Endothelial cell of umbilical vein (primary cell): ENCODE measurements at regions not wholly inside any gene's neighbourhood (a gene's known extent, or its start where the extent isn't known, plus 50 kb on each side); places are given as distances from the start of the nearest gene placed in this dataset.

Experiments
- BruUV-seq: library from RNA; stranded (reverse); fragments of 400-500 nt; replicated peaks from 2 replicates; lab custom pipeline; 2021; lab: Mats Ljungman, UMichigan
- CTCF ChIA-PET: fragments of 300-600, 350-600 bp; sonication (Branson Sonifier 250); formaldehyde crosslinking; loops from one replicate; lab custom pipeline; 2021; ENCODE audit warnings: antibody characterized with exemption, inconsistent platforms; lab: Charles Lee
- POLR2A ChIA-PET: fragments of 300-600, 350-600 bp; sonication (Branson Sonifier 250); formaldehyde crosslinking; loops from one replicate; lab custom pipeline; 2021; ENCODE audit warnings: antibody characterized with exemption, inconsistent platforms; lab: Charles Lee
- DNase-seq: peaks from one replicate; pipeline ENCODE4 v3.0.0-alpha.2; 2011; ENCODE audit warnings: low read depth, low spot score
- FAIRE-seq: peaks from 2 replicates; lab custom pipeline; 2011; peaks lifted over from hg19 to GRCh38; lab: Jason Lieb, UNC
- H2AFZ ChIP-seq: 2 replicates; pipeline ENCODE4 v1.6.0; 2012; ENCODE audit warnings: low read depth, low read length, control low read depth, inconsistent platforms
- H3K27ac ChIP-seq: 2 replicates; pipeline ENCODE4 v1.5.1; 2011; ENCODE audit warnings: low read depth, mild to moderate bottlenecking, control low read depth, low read length, moderate library complexity; ENCODE audit not compliant: insufficient read depth
- H3K27me3 ChIP-seq, 2 experiments: 2 replicates each; pipeline versions ENCODE4 v1.6.0 to v1.6.1; 2011; ENCODE audit warnings: low read length in 2 of 2, mixed read lengths in 1 of 2; ENCODE audit not compliant: control insufficient read depth in 2 of 2, insufficient read depth in 2 of 2
- H3K36me3 ChIP-seq, 2 experiments: 2 replicates in 1 of 2; 3 replicates in 1 of 2; pipeline ENCODE4 v1.5.1; 2011; ENCODE audit warnings: low read length in 2 of 2, mild to moderate bottlenecking in 1 of 2, moderate library complexity in 1 of 2; ENCODE audit not compliant: control insufficient read depth in 2 of 2, insufficient read depth in 2 of 2; ENCODE audit errors: extremely low read depth in 1 of 2
- H3K4me1 ChIP-seq: 3 replicates; pipeline ENCODE4 v1.5.1; 2011; ENCODE audit warnings: mild to moderate bottlenecking, low read length; ENCODE audit not compliant: control insufficient read depth, insufficient read depth; ENCODE audit errors: extremely low read depth
- H3K4me2 ChIP-seq: 2 replicates; pipeline ENCODE4 v1.6.1; 2011; ENCODE audit warnings: low read length, control low read depth, mixed read lengths; ENCODE audit not compliant: insufficient read depth
- H3K4me3 ChIP-seq, 3 experiments: fragments of 200-600 bp in 1 of 3; sonication (generic), shearing (Covaris generic) in 1 of 3; replicated peaks in 1 of 3; 2 replicates each; pipeline ENCODE4 v1.5.1; 2011 to 2016; ENCODE audit warnings: control low read depth in 3 of 3, low read length in 3 of 3, mild to moderate bottlenecking in 2 of 3, inconsistent platforms in 1 of 3, low read depth in 1 of 3, moderate library complexity in 1 of 3; ENCODE audit not compliant: insufficient read depth in 1 of 3
- H3K79me2 ChIP-seq: 2 replicates; pipeline ENCODE4 v1.6.0; 2012; ENCODE audit warnings: low read length, inconsistent platforms; ENCODE audit not compliant: control insufficient read depth, insufficient read depth
- H3K9ac ChIP-seq: replicated peaks from 2 replicates; pipeline ENCODE3; 2011; ENCODE audit warnings: low read length, control low read depth; ENCODE audit not compliant: insufficient read depth; ENCODE audit errors: extremely low read depth
- H3K9me1 ChIP-seq: replicated peaks from 3 replicates; pipeline ENCODE4 v1.6.0; 2011; ENCODE audit warnings: mild to moderate bottlenecking, low read length; ENCODE audit not compliant: control insufficient read depth, insufficient read depth; ENCODE audit errors: extremely low read depth
- H3K9me3 ChIP-seq: replicated peaks from 2 replicates; pipeline ENCODE4 v1.5.1; 2012; ENCODE audit warnings: low read length, inconsistent platforms; ENCODE audit not compliant: control insufficient read depth, insufficient read depth
- H4K20me1 ChIP-seq: replicated peaks from 2 replicates; pipeline ENCODE3; 2011; ENCODE audit warnings: mild to moderate bottlenecking, low read length; ENCODE audit not compliant: control insufficient read depth, insufficient read depth; ENCODE audit errors: extremely low read depth
- CTCF ChIP-seq, 2 donors: IDR thresholded peaks; 1 replicate in 1 of 2; 2 replicates in 1 of 2; pipeline ENCODE4 v1.5.1; 2011; ENCODE audit warnings: low read length in 2 of 2, mild to moderate bottlenecking in 2 of 2, moderate library complexity in 2 of 2, control low read depth in 1 of 2, inconsistent platforms in 1 of 2, low read depth in 1 of 2; ENCODE audit not compliant: insufficient read depth in 1 of 2; ENCODE audit errors: extremely low read depth in 1 of 2
- EZH2 ChIP-seq: IDR thresholded peaks from 2 replicates; pipeline ENCODE4 v1.6.1; 2012; ENCODE audit warnings: borderline replicate concordance, low read depth, mild to moderate bottlenecking, moderate library complexity, low read length, inconsistent platforms; ENCODE audit not compliant: severe bottlenecking
- FOS ChIP-seq: IDR thresholded peaks from 2 replicates; pipeline ENCODE4 v1.6.1; 2011; ENCODE audit warnings: mild to moderate bottlenecking, low read length, moderate library complexity, borderline replicate concordance; ENCODE audit not compliant: insufficient read depth
- GATA2 ChIP-seq: IDR thresholded peaks from 2 replicates; pipeline ENCODE4 v1.7.0; 2011; ENCODE audit warnings: low read depth, mild to moderate bottlenecking, moderate library complexity, mixed read lengths, low read length; ENCODE audit not compliant: insufficient read length, insufficient read depth
- JUN ChIP-seq: IDR thresholded peaks from 2 replicates; pipeline ENCODE4 v1.6.1; 2011; ENCODE audit warnings: borderline replicate concordance, low read depth; ENCODE audit not compliant: insufficient read length, insufficient read depth
- MAX ChIP-seq: IDR thresholded peaks from 2 replicates; pipeline ENCODE4 v1.6.1; 2011; ENCODE audit not compliant: insufficient read depth, insufficient read length
- MYC ChIP-seq: IDR thresholded peaks from one replicate; pipeline ENCODE4 v1.6.1; 2011; ENCODE audit warnings: mild to moderate bottlenecking, low read depth, low read length
- POLR2A ChIP-seq: IDR thresholded peaks from 2 replicates; pipeline ENCODE4 v1.6.1; 2012; ENCODE audit warnings: low read depth, mild to moderate bottlenecking, control low read depth, low read length
- POLR2AphosphoS5 ChIP-seq: IDR thresholded peaks from 2 replicates; pipeline ENCODE4 v1.6.1; 2012; ENCODE audit warnings: low read depth, mild to moderate bottlenecking, control low read depth, low read length, moderate library complexity; ENCODE audit not compliant: insufficient read depth
- dilution Hi-C: fragments of 300-500 bp; cut with MboI; formaldehyde crosslinking; loops from one replicate; pipeline ENCODE4 v1.15.0; 2019; ENCODE audit warnings: low sequenced_read_pairs; ENCODE audit not compliant: extremely low pct_ligation_motif_present
- intact Hi-C: fragments of 100-400 bp; cut with micrococcal nuclease; formaldehyde crosslinking; loops from one replicate; pipeline ENCODE4 v1.10.0; 2022

GRCh38 chr13:50588491-50589130, 254.9 kb downstream of the DLEU7 start:
- no peak for FAIRE-seq
- no peak overlapping the region for H3K27ac ChIP-seq
- peaks cover 5% of the 10 kb centered on the region for H3K4me1 ChIP-seq
- POLR2A ChIA-PET = no interaction called here
- no peaks in the 10 kb centered on the region for H3K79me2 ChIP-seq
- peaks cover 5 to 8% of the 10 kb centered on the region in 2 experiments for H3K27me3 ChIP-seq
- H3K9me3 ChIP-seq = no peaks in the 10 kb centered on the region
- TF ChIP-seq JUN = no peak
- TF ChIP-seq MAX = no peak
- TF ChIP-seq FOS = no peak
- no peak for TF ChIP-seq GATA2
- no peak for TF ChIP-seq CTCF (IDR thresholded peaks at IDR 0.05; ENCODE audit: extremely low read depth in 1 of 2, insufficient read depth in 1 of 2, low read depth in 1 of 2, low read length in 2 of 2)
- no peak for TF ChIP-seq EZH2
- TF ChIP-seq MYC = no peak
- no peak for TF ChIP-seq POLR2A
- TF ChIP-seq POLR2AphosphoS5 = no peak
- no peaks in the 10 kb centered on the region for H3K9me1 ChIP-seq
- intact Hi-C loops = no loop called here
- no peaks in the 10 kb centered on the region for H4K20me1 ChIP-seq
- H3K4me2 ChIP-seq = no peak overlapping the region
- dilution Hi-C loops = no loop called here
- H3K9ac ChIP-seq = no peak overlapping the region
- no peak overlapping the region for H2AFZ ChIP-seq
- BruUV-seq = no TSS peak
- DNase-seq = no peak
- H3K36me3 ChIP-seq = no peaks in the 10 kb centered on the region
- CTCF ChIA-PET = interaction anchor here (1.2 to 1.4 kb wide), 2 partner anchors 9 to 591 kb away, joined by 3 to 4 read pairs; partner anchors contain the start of gene TRIM13
- no peak overlapping the region for H3K4me3 ChIP-seq
